ENCODE measurements at regions not wholly inside any gene's neighbourhood (a gene's known extent, or its start where the extent isn't known, plus 50 kb on each side); places are given as distances from the start of the nearest gene placed in this dataset.
A peak's percentile ranks its signal among the peaks of the same experiment; 100 is the strongest.

DNA sequence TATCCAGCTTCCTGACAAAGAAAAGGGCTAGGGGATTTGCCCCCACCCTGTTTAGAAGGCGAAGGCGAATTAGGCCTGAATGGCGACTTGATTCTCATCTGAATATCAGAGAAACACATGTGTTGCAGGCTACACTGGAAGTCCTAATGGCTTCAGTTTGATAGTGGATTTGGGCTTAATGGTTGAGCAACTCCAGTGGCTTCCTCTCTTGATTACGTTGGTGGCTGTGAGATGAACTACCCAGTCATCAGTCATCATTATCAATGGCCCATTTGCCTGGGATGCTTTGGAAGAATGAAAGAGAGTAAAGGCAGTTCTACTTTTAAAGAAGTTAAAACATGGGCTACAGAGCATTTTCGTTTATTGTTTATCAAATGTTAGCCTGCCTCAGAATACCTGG lies 60.9 kb upstream of the IL1R1 start:
- no TSS peak for BruUV-seq (replicated peaks)
- Histone ChIP-seq H4K8ac (ENCODE audit: low read depth in 2 of 2, low read length in 2 of 2) (no peak overlapping the region; a peak in 1 of 4 replicates), H2BK20ac (ENCODE audit: low read depth, low read length) (peak overlapping the region; percentile 27), H3K4me1 (ENCODE audit: control insufficient read depth, insufficient read depth, low read length) (peaks cover 4% of the 10 kb centered on the region), H2BK15ac (ENCODE audit: low read depth, low read length) (peak overlapping the region; percentile 74), H3K4me2 (ENCODE audit: low read depth, low read length) (no peak overlapping the region), H4K91ac (ENCODE audit: insufficient read depth, low read depth, low read length) (0 out of 2 replicates have a peak overlapping the region, but pooled peaks have one; percentile 9), H3K9ac (ENCODE audit: low read depth, low read length) (no peak overlapping the region), H2AK9ac (replicated peaks; ENCODE audit: low read depth, low read length, poor library complexity) (no peak overlapping the region), H3K9me1 (ENCODE audit: insufficient read depth, low read length) (peaks cover 10% of the 10 kb centered on the region; the same call in 1 of the 2 replicates), H2AK5ac (ENCODE audit: low read depth, low read length) (peak overlapping the region; percentile 86), H3K36me3 (ENCODE audit: control insufficient read depth, insufficient read depth, low read length) (no peaks in the 10 kb centered on the region), H3K27ac (ENCODE audit: insufficient read depth, low read length) (no peak overlapping the region), H3K4me3 (ENCODE audit: insufficient read depth, low read depth, low read length) (no peak overlapping the region), H3K9me3 (ENCODE audit: control insufficient read depth, insufficient read depth, low read length) (no peaks in the 10 kb centered on the region), H3K23ac (ENCODE audit: low read depth, low read length) (0 out of 2 replicates have a peak overlapping the region, but pooled peaks have one; percentile 38), H3K14ac (replicated peaks; ENCODE audit: low read depth, low read length) (peak overlapping the region; percentile 63), H3K18ac (ENCODE audit: low read depth, low read length) (peak overlapping the region; percentile 72; the same call in 1 of the 2 replicates), H2BK120ac (ENCODE audit: low read depth, low read length) (no peak overlapping the region; the same call in 1 of the 2 replicates), H4K20me1 (ENCODE audit: insufficient read depth, low read length) (no peaks in the 10 kb centered on the region), H3K27me3 (ENCODE audit: control insufficient read depth, insufficient read depth, low read length) (no peaks in the 10 kb centered on the region), H3K4ac (ENCODE audit: low read depth, low read length) (peak overlapping the region; percentile 11; the same call in 1 of the 2 replicates), H2BK5ac (ENCODE audit: low read depth, low read length, poor library complexity, severe bottlenecking) (no peak overlapping the region), H4K5ac (ENCODE audit: low read depth, low read length) (peak overlapping the region; percentile 46; the same call in 1 of the 2 replicates), H3K79me1 (ENCODE audit: low read depth in 1 of 2, low read length in 2 of 2) (0 out of 4 replicates have a peak, but pooled peaks cover 0 to 4% of the 10 kb centered on the region in 2 experiments), H3K56ac (ENCODE audit: extremely low read depth, insufficient read depth, low read length) (no peak overlapping the region), H2AFZ (replicated peaks; ENCODE audit: low read length, poor library complexity) (no peak overlapping the region)
- POLR2A ChIA-PET (ENCODE audit: unreplicated experiment) = no interaction called here
- DNase-seq (no peak), ATAC-seq (ENCODE audit: low read depth) (no peak)
- in situ Hi-C loops (cut with MboI; ENCODE audit: low sequenced_read_pairs) = no loop called here
- no peak for TF ChIP-seq MAFK (IDR thresholded peaks at IDR 0.05; ENCODE audit: low read depth, low read length)
- TF ChIP-seq, protein P1, sequence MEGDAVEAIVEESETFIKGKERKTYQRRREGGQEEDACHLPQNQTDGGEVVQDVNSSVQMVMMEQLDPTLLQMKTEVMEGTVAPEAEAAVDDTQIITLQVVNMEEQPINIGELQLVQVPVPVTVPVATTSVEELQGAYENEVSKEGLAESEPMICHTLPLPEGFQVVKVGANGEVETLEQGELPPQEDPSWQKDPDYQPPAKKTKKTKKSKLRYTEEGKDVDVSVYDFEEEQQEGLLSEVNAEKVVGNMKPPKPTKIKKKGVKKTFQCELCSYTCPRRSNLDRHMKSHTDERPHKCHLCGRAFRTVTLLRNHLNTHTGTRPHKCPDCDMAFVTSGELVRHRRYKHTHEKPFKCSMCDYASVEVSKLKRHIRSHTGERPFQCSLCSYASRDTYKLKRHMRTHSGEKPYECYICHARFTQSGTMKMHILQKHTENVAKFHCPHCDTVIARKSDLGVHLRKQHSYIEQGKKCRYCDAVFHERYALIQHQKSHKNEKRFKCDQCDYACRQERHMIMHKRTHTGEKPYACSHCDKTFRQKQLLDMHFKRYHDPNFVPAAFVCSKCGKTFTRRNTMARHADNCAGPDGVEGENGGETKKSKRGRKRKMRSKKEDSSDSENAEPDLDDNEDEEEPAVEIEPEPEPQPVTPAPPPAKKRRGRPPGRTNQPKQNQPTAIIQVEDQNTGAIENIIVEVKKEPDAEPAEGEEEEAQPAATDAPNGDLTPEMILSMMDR (conservative IDR thresholded peaks at IDR 0.05; ENCODE audit: low read depth, low read length) = no peak
- 90% methylated on average over 4 of the region's 5 CpGs; no CpG with 5 or more reads in 1 of the 2 experiments for WGBS, 2 experiments (ENCODE audit: extremely low coverage in 2 of 2, insufficient read length in 1 of 2)
- dilution Hi-C loops (cut with HindIII; ENCODE audit: low sequenced_read_pairs, unreplicated experiment) = no loop called here
- CTCF ChIA-PET = no interaction called here
- intact Hi-C loops (cut with micrococcal nuclease) = no loop called here

All from IMR-90 (cell line).